CD4-positive, alpha-beta T cell treated with Interleukin-17A for 4 hours (primary cell): ENCODE measurements at regions not wholly inside any gene's neighbourhood (a gene's known extent, or its start where the extent isn't known, plus 50 kb on each side); places are given as distances from the start of the nearest gene placed in this dataset.

Source experiments
- DNase-seq: peaks from one replicate; pipeline ENCODE4 v3.0.0-alpha.2; 2020; ENCODE audit warnings: mixed read lengths

- no peak for DNase-seq
These were observed 72.5 kb upstream of the SLC6A11 start for GRCh38 chr3:10743366-10744097.

GRCh38 chr3:10744098-10744465 is 71.9 kb upstream of the SLC6A11 start:
- no peak for DNase-seq

- no peak for DNase-seq
These were observed 70.6 kb upstream of the SLC6A11 start for GRCh38 chr3:10745392-10745791.

GRCh38 chr3:10746001-10746400 is 70.0 kb upstream of the SLC6A11 start:
- DNase-seq: no peak

- no peak for DNase-seq
These were observed 69.3 kb upstream of the SLC6A11 start for GRCh38 chr3:10746684-10747083.

- DNase-seq: no peak
These were observed 68.7 kb upstream of the SLC6A11 start for GRCh38 chr3:10747341-10747740.

- DNase-seq: no peak
These were observed 68.0 kb upstream of the SLC6A11 start for GRCh38 chr3:10748040-10748439.

- DNase-seq: peak; percentile 18
These were observed 62.1 kb upstream of the SLC6A11 start for GRCh38 chr3:10753964-10754363.

- no peak for DNase-seq
These were observed 59.5 kb upstream of the SLC6A11 start for GRCh38 chr3:10756546-10756945.

GRCh38 chr3:10757021-10757820 is 58.8 kb upstream of the SLC6A11 start:
- DNase-seq: no peak

- no peak for DNase-seq
These were observed 58.3 kb upstream of the SLC6A11 start for GRCh38 chr3:10757821-10758130.

- peak; percentile 45 for DNase-seq
These were observed 57.6 kb upstream of the SLC6A11 start for GRCh38 chr3:10758304-10759037.

GRCh38 chr3:10759495-10759894 is 56.5 kb upstream of the SLC6A11 start:
- no peak for DNase-seq

GRCh38 chr3:10760199-10760598 is 55.8 kb upstream of the SLC6A11 start:
- DNase-seq: no peak

GRCh38 chr3:10761583-10761982 is 54.4 kb upstream of the SLC6A11 start:
- DNase-seq: no peak

GRCh38 chr3:10762116-10762515 is 53.9 kb upstream of the SLC6A11 start:
- DNase-seq: no peak

- DNase-seq: no peak
These were observed 53.3 kb upstream of the SLC6A11 start for GRCh38 chr3:10762611-10763247.

GRCh38 chr3:10763248-10763620 is 52.8 kb upstream of the SLC6A11 start:
- no peak for DNase-seq

- DNase-seq: no peak
These were observed 52.2 kb upstream of the SLC6A11 start for GRCh38 chr3:10763817-10764258.

GRCh38 chr3:10764259-10765051 is 51.6 kb upstream of the SLC6A11 start:
- DNase-seq: no peak

GRCh38 chr3:10766049-10766705 is 49.9 kb upstream of the SLC6A11 start:
- DNase-seq: no peak
